ENCODE measurements at regions not wholly inside any gene's neighbourhood (a gene's known extent, or its start where the extent isn't known, plus 50 kb on each side); places are given as distances from the start of the nearest gene placed in this dataset.

GRCh38 chr17:71413935-71414334 is 706.9 kb upstream of the SOX9 start:
- POLR2A ChIA-PET (ENCODE audit: partially characterized antibody) = no interaction called here
- Histone ChIP-seq H4K91ac (replicated peaks; ENCODE audit: insufficient read length, low read length) (no peak overlapping the region), H2BK5ac (ENCODE audit: low read depth, low read length) (no peak overlapping the region), H3K23me2 (ENCODE audit: low read depth, low read length) (no peaks in the 10 kb centered on the region), H3K27ac (ENCODE audit: low read depth, low read length) (no peak overlapping the region), H2BK15ac (ENCODE audit: low read length) (no peak overlapping the region), H3K56ac (replicated peaks; ENCODE audit: insufficient read length, low read depth, low read length) (no peak overlapping the region), H2AK5ac (ENCODE audit: low read depth, low read length) (no peak overlapping the region), H3K4me3 (ENCODE audit: extremely low read depth in 1 of 4, insufficient read depth in 2 of 4, low read depth in 3 of 4, low read length in 4 of 4) (no peak overlapping the region), H3K9ac (replicated peaks in 1 of 4; ENCODE audit: extremely low read depth in 1 of 4, low read depth in 3 of 4, low read length in 3 of 4) (no peak overlapping the region), H3K27me3 (replicated peaks in 1 of 4; ENCODE audit: control insufficient read depth in 3 of 4, extremely low read depth in 1 of 4, insufficient read depth in 3 of 4, low read length in 3 of 4) (no peaks in the 10 kb centered on the region), H2BK12ac (ENCODE audit: low read depth, low read length) (no peak overlapping the region), H3K14ac (ENCODE audit: insufficient read length) (no peak overlapping the region), H4K20me1 (replicated peaks in 1 of 2; ENCODE audit: control insufficient read depth in 1 of 2, insufficient read depth in 2 of 2, low read length in 2 of 2) (no peaks in the 10 kb centered on the region), H3K79me1 (ENCODE audit: low read depth, low read length) (no peaks in the 10 kb centered on the region), H2AFZ (ENCODE audit: low read length) (no peak overlapping the region), H2BK20ac (ENCODE audit: low read length) (no peak overlapping the region), H3K4me1 (replicated peaks in 1 of 4; ENCODE audit: control insufficient read depth in 3 of 4, insufficient read depth in 4 of 4, low read length in 3 of 4) (no peaks in the 10 kb centered on the region), H3K9me3 (ENCODE audit: insufficient read depth in 2 of 2, low read depth in 1 of 2, low read length in 1 of 2) (peaks cover 8 to 13% of the 10 kb centered on the region in 2 experiments), H3K18ac (ENCODE audit: extremely low read depth, low read length) (no peak overlapping the region), H2BK120ac (replicated peaks; ENCODE audit: low read depth, low read length) (no peak overlapping the region), H3K79me2 (ENCODE audit: control insufficient read depth in 1 of 2, insufficient read depth in 2 of 2, low read length in 2 of 2) (no peaks in the 10 kb centered on the region), H3K23ac (ENCODE audit: insufficient read length) (no peak overlapping the region), H3K4me2 (ENCODE audit: insufficient read depth in 1 of 2, low read depth in 2 of 2, low read length in 2 of 2) (no peak overlapping the region), H4K5ac (ENCODE audit: insufficient read length, low read depth, low read length) (no peak overlapping the region), H3K4ac (replicated peaks; ENCODE audit: insufficient read length, low read depth, low read length) (no peak overlapping the region), H4K8ac (ENCODE audit: extremely low read depth, insufficient read depth, low read length) (no peak overlapping the region), H3K36me3 (ENCODE audit: control insufficient read depth in 2 of 4, insufficient read depth in 4 of 4, low read length in 3 of 4) (no peaks in the 10 kb centered on the region)
- CTCF ChIA-PET (ENCODE audit: partially characterized antibody) = no interaction called here
- DNase-seq (ENCODE audit: low read depth in 1 of 2, low spot score in 2 of 2) (no peak), FAIRE-seq (no peak)
- 88% methylated on average over 2 of the region's 2 CpGs; no CpG with 5 or more reads in 1 of the 2 experiments for WGBS, 2 experiments (ENCODE audit: extremely low coverage in 1 of 2, insufficient coverage in 1 of 2, insufficient read length in 1 of 2, insufficient replicate concordance in 2 of 2, low coverage in 1 of 2, low lambda C conversion rate in 2 of 2, missing lambda C conversion rate in 1 of 2)
- TF ChIP-seq BCL11A (IDR thresholded peaks at IDR 0.05; ENCODE audit: low read depth in 2 of 2, low read length in 2 of 2) (no peak), ZNF274 (IDR thresholded peaks at IDR 0.05; ENCODE audit: borderline replicate concordance, extremely low read depth, low read length) (no peak), ATF3 (IDR thresholded peaks at IDR 0.05; ENCODE audit: insufficient read depth, low read depth, low read length) (no peak), ATF2 (IDR thresholded peaks at IDR 0.05; ENCODE audit: low read length) (no peak), CTCF (IDR thresholded peaks at IDR 0.05; ENCODE audit: control extremely low read depth in 1 of 3, insufficient read depth in 1 of 3, low read depth in 1 of 3, low read length in 3 of 3) (no peak), RNF2 (IDR thresholded peaks at IDR 0.05; ENCODE audit: borderline replicate concordance, low read depth, low read length, missing control alignments, poor library complexity, severe bottlenecking) (no peak), NANOG (IDR thresholded peaks at IDR 0.05; ENCODE audit: insufficient read depth, low read depth, low read length, poor library complexity, severe bottlenecking) (no peak), HDAC2 (IDR thresholded peaks at IDR 0.05; ENCODE audit: borderline replicate concordance in 1 of 2, low read depth in 2 of 2, low read length in 2 of 2) (no peak)
